ENCODE measurements at regions not wholly inside any gene's neighbourhood (a gene's known extent, or its start where the extent isn't known, plus 50 kb on each side); places are given as distances from the start of the nearest gene placed in this dataset.

- TF ChIP-seq CTCF (IDR thresholded peaks at IDR 0.05) = no peak
- no peaks in the 10 kb centered on the region for H3K36me3 ChIP-seq (ENCODE audit: low read depth)
- intact Hi-C loops (cut with DNase I, micrococcal nuclease) = no loop called here
- no peaks in the 10 kb centered on the region for H3K9me3 ChIP-seq
- no peaks in the 10 kb centered on the region for H3K4me1 ChIP-seq (ENCODE audit: low read depth)
- ATAC-seq (peak; percentile 73), DNase-seq (peak in 2 of 3 donors; percentile 24 to 41)
- H3K4me3 ChIP-seq = no peak overlapping the region
Measured at GRCh38 chr14:52119030-52119429, 50.2 kb upstream of the NID2 start.

Data from mucosa of descending colon (tissue), 3 donors.